ENCODE measurements at regions not wholly inside any gene's neighbourhood (a gene's known extent, or its start where the extent isn't known, plus 50 kb on each side); places are given as distances from the start of the nearest gene placed in this dataset.
"Not testable (repeated sequence)": the region's sequence is repeated elsewhere in the genome, so short reads cannot be mapped to it uniquely, and the experiment has no call there.

DNA sequence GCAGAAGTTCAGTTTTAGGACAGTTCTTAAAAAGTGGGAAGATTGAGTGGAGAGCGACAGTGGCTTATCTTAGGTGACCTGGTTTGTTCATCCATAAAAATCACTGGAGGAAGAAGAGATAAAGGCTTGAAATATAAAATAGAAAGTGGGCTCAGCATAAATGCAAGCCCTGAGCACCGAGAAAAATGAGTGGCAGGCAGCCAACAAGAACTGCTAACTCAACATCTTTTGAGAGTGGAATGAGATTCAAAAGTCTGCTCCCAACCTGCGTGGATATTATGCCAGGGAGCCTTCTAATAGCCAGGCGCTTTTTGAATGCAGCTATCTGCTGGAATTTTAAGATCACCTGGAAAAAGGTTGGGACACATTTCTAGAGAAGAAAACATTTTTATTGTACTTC lies 666.5 kb downstream of the FLRT2 start:
- DNase-seq (ENCODE audit: low read depth) = no peak

DNA sequence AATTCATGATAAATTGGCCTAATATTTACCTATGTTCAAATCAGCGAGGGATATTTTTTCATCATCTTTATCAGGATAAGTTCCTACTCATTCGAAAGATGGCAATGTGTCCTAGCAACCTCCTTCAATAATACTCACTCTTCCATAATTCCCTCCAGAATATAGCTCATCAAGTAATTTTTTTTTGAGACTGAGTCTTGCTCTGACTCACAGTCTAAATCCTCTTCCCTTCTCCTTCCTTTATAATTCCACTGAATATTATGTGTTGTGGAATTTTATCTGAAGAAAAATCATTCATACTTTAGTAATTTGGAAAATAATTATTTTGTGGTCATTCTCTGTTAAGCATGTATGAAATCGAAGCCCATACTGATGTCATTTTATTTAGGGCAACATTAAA lies 663.8 kb downstream of the FLRT2 start:
- no peak for DNase-seq (ENCODE audit: low read depth)

DNA sequence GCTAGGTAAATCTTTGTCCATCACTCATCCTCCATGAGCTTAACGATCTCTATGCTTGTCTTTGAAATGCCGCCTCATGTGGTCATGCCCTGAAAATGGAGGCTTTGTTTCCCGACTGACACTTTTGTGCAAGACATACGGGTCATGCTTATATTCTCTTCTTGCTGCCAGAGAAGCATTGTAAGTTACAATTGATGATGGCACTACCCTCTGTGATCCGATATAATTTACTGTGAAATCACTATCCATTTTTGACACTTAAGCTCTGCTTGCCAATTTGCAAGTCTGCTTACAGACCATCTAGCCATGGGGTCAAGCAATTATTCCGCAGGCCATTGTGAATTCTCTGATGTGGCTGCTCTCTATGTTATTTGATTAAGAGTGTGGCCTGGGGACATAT lies 650.0 kb downstream of the FLRT2 start:
- no peak for DNase-seq (ENCODE audit: low read depth)

DNA sequence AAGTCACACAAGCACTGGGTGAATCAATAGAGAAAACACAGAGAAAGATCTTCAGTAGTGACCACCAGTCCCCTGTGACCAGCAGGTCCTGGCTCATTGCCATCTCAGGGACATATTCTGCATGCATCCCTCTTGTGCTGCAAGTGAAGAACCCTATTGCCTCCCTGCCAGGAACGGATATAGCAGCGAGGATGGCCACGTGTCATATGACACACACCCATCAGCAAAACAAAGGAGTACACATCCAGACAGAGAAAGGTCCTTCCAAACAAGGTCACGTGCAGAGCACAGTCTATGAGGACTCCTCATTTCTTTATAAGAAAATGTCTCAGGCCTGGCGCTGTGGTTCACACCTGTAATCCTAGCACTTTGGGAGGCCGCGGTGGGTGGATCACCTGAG lies 638.4 kb downstream of the FLRT2 start:
- DNase-seq (ENCODE audit: low read depth) = no peak

DNA sequence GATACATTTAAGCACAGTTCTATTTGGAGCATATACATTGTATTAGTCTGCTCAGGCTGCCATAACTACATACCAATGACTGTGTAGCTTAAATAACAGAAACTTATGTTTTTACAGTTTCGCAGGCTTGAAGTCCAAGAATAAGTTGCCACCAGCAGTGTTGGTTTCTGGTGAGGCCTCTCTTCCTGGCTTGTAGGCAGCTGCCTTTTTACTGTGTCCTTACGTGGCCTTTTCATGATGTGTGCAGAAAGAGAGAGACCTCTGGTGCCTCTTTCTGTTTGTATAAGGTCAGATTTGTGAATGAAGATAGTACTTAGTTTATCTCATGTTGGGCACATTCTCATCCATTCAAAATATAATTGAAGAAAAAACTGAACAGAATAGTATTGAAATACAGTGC lies 636.6 kb downstream of the FLRT2 start:
- DNase-seq (ENCODE audit: low read depth) = no peak

DNA sequence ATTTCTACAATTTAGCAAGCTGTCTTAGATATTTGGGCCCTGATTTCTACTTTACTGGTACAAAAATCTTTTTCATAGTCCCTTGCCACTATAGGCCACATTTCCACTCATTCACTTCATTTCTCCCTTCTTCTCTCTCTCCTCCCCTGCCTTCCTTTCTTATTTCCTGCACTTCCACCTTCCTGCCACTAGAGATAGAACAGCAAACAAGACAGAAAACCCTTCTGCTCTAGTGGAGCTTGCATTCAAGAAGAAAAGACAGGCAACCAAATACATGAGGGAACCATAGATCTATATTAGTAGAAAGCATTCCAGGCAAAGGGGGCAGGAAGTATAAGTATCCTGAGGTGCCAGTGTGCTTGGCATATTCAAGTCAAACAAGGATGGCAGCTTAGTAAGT lies 623.5 kb downstream of the FLRT2 start:
- DNase-seq (ENCODE audit: low read depth) = no peak

DNA sequence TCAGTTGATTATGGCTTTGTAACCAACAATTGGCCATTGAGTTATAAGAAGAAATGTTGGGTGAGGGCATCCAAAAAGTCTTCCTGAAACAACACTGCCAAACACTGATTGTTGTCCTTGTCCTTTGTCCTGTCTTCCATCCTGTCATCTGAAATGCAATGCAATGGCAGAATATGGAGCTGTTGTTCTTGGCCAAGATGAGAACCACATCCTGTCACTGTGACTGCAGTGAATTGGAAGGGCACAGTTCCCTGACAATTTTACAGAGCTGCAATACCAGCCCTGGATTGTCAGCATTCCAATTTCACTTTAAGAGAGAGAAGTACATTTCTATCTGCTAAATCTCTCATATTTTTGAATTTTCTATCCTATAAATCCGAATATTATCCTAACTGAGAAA lies 613.3 kb downstream of the FLRT2 start:
- DNase-seq (ENCODE audit: low read depth) = no peak

DNA sequence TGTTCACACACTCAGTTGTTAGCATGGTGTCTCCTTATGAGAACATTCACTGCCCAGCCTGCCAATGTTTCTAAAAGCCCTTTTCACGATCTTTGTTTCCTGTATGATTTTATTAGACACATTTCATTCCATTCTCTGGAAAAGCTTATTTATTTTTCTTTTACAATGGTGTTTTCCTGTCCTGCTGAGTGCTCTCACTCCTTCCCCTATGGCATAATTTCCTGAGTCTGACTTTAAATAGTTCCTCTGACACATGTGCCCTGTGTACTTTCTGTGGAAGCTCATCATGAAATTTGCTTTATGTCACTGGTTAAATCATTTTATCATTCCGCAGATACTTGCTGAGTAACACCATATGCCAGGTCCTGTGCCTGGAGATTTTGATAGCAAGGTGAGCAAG lies 612.0 kb downstream of the FLRT2 start:
- no peak for DNase-seq (ENCODE audit: low read depth)

DNA sequence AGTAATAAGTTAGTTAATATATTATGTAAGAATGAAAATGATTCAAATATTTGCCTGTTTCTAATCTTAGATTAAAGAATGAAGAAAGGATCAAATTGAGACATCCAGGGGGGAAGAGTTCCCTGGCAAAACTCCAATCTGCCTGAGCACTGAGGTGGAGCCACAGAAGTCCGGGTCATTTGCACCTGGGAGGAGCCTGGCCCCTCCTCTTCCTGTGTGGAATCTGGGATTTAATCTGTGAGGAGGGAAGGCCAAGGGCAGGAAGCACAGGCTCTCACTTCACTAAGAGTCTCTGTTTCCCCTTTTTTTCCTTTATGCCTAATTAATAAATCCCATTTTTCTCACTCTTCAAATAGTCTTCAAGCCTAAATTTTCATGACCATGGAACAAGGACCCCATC lies 599.5 kb downstream of the FLRT2 start:
- DNase-seq (ENCODE audit: low read depth) = no peak

DNA sequence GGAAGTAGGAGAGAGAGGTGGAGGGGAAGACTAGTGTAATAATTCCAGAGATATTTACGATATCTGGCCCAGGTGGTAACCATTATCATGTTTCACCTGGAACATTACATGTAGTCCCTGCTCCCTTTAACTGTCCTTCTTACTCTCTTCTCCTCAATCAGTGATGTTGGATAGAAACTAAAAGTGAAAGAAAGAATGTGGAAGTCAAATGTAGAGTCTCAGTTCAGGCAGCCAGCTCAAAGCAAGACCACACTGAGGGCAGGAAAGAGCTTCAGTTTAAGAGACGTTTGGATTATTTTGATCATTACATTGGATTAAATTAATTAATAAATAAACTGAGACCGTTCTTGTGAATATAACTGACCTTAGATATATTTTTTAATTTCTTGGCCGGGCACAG lies 594.4 kb downstream of the FLRT2 start:
- no peak for DNase-seq (ENCODE audit: low read depth)

DNA sequence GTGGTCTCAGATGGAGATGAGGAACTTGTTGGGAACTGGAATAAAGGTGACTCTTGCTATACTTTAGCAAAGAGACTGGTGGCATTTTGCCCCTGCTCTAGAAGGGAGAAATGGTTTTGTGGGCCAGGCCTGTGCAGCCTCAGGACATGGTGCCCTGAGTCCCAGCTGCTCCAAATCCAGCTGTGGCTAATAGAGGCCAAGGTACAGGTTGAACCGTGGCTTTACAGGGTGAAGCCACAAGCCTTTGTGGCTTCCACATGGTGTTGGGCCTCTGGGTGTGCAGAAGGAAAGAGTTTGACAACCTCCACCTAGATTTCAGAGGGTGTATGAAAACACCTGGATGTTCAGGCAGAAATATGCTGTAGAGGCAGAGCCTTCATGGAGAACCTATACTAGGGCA lies 586.0 kb downstream of the FLRT2 start:
- DNase-seq (ENCODE audit: low read depth) = no peak

DNA sequence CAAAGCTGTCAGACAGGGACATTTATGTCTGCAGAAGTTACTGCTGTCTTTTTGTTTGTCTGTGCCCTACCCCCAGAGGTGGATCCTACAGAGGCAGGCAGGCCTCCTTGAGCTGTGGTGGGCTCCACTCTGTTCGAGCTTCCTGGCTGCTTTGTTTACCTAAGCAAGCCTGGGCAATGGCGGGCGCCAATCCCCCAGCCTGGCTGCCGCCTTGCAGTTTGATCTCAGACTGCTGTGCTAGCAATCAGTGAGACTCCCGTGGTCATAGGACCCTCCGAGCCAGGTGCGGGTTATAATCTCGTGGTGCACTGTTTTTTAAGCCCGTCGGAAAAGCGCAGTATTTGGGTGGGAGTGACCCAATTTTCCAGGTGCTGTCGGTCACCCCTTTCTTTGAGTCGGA lies 580.9 kb downstream of the FLRT2 start:
- not testable (repeated sequence) for DNase-seq (ENCODE audit: low read depth)

DNA sequence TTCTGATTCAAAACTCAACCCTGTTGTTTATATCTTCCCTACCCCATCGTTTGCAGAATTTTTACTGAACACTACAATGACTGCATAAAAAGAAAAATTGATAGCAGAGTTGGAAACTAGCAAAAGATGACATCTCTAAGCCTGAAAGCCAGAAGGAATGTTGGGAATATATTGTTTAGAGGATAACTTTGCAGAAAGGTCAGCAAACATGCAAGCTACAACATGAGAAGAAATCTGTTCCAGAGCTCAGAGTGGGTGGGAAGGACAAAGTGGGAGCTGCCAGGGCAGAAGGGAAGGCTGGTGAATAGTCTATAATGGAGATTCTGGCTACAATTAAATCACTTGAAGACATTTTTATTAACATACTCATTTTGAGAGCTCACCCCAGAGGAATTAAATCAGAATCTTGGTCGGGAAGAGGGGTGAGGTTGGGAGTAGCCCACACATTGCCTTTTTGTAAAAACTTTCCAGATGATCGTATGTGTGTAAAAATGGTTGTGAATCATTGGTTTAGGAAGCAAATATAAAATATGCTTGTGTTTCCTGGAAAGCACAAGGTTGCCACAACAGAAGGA lies 574.8 kb downstream of the FLRT2 start:
- DNase-seq (ENCODE audit: low read depth) = no peak

DNA sequence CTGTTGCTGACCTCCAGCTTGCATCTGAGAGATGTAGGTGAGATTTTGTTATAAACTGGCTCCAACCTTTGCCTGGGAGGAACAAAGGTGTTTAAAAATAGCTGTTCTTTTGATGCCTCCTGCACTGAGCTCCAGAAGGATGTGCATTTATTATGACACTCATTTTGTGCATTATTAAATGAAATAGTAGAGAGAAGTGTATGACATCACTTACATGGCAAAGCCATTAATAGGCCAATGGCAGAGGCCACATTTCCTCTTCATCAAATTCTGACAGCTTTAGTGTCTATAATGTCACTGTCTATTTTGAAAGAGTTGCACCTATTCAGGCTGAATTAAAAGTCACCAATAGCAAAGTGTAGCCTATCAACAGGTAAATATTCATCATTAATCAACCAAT lies 564.6 kb downstream of the FLRT2 start:
- no peak for DNase-seq (ENCODE audit: low read depth)

DNA sequence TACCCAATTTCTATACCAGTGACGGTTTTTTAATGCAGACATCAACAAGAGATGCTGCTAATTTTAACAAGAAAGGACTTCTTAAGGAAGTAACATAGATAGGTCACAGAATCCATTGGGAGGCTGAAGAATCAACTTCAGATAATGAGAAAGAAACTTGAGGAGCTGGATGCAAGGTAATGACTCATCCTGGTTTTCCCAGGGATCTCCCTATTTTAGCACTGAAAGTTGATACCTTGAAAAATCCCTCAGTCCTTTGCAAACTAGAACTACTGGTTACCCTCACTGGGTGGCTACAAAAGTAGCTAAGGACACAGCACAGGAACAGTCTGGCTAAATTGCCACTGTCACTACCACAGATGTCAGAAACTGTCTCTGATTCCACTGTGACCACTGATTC lies 561.9 kb downstream of the FLRT2 start:
- DNase-seq (ENCODE audit: low read depth) = no peak

DNA sequence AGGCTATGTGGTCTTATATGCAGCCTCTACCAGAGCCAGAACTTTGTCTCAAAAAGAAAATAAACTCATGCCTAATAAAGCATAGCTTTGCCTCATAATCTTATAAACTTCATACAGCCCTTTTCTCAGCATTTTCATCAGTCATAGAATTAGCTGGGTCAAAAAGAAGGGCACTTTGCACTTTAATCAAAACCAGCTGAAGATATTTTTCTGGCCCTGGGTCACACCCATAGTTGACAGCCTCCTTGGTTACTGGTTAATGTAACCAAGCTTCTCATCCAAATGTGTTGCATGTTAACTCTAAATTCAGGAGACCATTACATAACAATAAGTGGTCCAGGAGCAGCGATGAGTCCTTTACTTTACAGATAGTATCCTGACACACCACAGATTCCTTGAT lies 558.2 kb downstream of the FLRT2 start:
- no peak for DNase-seq (ENCODE audit: low read depth)

DNA sequence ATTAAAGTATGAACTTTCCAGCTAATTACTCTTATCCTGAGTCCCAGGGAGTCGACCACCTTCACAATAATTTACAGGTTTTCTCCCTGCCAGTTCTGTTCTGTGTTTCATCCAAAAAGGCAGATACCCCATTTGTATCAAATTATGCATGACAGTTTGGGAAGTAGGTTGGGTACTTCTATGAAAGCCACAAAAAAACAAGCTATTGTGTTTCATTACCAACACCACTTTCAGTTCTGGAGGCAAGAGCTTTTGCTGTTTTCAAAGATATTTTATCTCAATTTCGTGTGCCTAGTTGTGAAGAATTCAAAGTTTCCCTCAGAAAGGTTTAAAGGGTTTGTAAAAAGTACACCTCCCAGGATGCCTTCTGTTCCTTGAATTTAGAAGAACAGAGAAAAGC lies 557.4 kb downstream of the FLRT2 start:
- no peak for DNase-seq (ENCODE audit: low read depth)

DNA sequence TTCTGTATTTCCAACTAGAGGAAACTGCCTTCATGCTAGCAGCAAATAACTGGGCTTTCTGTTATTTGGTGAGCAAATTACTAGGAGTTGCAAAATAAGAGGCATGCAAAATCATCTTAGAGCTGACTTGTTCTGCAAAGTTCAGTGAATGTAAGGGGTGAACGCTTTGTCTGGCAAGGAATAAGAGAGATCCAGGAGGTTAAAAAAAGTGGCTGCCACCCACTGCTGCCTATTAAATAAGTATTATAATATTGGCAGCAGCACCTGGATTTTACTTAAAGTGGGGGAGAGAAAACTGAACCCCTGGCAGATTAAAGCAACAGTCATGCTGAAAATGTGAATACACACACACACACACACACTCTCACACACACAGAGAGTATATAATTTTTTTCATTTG lies 557.0 kb downstream of the FLRT2 start:
- DNase-seq (ENCODE audit: low read depth) = no peak

DNA sequence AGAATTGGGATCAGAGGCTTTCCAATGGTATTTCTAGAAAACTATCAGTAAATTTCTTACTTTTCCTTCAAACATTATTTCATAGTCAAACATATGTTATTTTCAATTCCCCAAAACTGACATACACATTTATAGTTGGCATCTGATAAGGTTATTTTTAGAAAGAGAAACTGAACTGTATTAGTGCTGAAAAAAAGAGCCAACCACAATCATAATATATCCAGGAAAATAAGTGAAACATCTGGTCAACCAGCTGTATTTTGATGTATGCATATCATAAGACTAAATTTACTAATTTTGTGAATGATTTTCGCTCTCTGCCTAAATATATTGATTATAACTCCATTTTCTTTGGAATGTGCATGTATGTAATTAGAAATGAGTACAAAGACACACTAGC lies 554.2 kb downstream of the FLRT2 start:
- DNase-seq (ENCODE audit: low read depth) = no peak

DNA sequence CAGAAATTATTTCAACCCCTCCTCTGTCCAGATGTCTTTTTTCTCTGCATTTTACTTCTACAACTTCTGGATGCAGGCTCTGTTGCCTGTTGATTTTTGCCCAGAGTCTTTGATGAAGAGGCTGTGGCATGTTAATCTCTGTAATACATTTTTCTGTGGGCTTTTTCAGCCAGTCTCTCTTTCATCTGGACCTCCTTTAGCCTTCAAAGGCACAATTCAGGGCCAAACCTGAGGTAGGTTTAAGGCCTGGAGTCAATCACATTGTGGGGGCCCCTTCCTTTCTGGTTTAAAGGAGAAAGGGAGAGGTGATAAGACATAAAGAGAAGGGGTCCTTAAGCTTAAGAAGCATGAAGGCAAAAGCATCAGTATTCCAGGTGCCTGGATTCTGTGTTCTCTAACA lies 553.7 kb downstream of the FLRT2 start:
- DNase-seq (ENCODE audit: low read depth) = no peak

DNA sequence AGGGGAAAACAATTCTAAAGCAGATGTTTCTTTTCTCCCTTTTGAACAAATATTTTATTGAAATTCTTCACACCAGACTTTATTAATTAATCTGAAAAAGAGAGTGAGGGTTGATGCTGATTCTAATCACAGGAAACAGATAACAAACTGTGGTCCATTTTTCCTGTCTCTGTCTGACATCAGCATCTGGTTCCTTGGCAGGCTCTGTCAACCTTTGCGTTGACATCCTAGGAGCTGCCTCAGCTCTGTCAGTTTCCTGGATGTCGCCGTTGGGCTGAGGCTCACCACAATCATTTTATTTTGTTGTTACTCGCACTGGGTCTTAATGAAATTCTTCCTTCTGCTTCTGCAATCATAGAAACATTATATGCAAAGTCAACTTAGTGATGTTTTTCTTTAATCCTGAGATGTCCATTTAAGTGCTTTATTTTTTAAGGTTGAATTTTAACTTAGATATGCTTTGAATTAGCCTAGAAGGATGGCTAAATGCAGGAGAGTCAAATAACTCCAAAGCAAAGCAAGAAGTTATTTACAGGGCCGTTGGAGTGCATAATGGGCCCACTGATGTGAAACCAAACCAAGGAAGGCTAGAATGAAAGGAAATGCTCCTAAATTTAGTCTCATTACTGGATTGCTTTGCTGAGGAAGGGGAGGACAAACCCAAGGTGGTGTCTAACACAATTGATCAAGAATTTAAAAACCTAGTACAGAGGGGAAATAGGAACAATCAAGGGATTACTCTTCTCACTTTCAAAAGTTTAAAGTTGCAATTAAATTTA lies 542.4 kb downstream of the FLRT2 start:
- no peak for DNase-seq (ENCODE audit: low read depth)

DNA sequence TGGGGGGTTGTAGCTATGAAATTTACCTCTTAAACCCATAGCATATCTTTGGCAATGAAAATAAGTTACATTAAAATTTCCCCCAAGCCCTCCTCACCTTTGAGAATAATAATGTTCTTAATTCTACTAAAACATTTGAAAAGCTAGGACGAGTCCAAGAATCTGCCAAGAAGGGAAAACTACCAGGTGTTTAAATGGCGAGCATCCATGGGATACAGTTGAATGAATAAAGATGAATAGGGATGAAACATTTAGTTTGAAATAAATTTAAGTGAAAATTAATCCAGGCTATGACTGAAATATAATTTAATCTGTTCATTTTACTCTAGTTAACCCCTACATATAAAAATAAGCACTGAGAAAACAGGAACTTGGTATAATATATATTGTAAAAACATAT lies 536.7 kb downstream of the FLRT2 start:
- DNase-seq (ENCODE audit: low read depth) = no peak

DNA sequence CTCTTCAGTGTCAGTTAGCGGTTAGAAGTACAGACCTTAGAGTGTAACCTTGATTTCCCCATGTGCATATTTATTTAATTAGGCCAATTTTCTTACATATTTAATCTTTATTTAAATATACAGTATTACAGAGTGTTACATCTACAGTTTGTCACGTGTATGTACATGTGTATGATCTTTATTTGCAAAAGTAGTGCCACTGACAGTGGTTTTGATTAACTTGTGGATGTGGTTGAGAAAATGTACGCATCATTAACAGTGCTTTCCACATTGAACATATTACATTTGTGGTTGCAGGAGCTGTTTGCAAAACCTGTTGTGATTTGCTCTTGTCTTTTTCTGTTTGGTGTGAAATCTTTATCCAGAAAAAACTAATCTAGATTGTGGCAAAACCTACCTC lies 535.5 kb downstream of the FLRT2 start:
- no peak for DNase-seq (ENCODE audit: low read depth)

DNA sequence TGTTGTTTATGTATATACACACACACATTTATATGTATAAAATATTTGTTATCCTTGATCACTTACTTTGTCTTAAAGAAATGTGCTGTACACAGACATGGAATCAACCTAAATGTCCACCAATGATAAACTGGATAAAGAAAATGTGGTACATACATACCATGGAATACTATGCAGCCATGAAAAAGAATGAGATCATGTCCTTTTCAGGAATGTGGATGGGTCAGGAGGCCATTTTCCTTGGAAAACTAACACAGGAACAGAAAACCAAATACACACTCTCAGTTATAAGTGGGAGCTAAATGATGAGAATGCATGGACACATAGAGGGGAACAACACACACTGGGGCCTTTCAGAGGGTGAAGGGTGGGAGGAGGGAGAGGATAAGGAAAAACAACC lies 534.7 kb downstream of the FLRT2 start:
- DNase-seq (ENCODE audit: low read depth) = not testable (repeated sequence)

Data from amniotic epithelial cell (primary cell).